ENCODE measurements at regions not wholly inside any gene's neighbourhood (a gene's known extent, or its start where the extent isn't known, plus 50 kb on each side); places are given as distances from the start of the nearest gene placed in this dataset.

DNA sequence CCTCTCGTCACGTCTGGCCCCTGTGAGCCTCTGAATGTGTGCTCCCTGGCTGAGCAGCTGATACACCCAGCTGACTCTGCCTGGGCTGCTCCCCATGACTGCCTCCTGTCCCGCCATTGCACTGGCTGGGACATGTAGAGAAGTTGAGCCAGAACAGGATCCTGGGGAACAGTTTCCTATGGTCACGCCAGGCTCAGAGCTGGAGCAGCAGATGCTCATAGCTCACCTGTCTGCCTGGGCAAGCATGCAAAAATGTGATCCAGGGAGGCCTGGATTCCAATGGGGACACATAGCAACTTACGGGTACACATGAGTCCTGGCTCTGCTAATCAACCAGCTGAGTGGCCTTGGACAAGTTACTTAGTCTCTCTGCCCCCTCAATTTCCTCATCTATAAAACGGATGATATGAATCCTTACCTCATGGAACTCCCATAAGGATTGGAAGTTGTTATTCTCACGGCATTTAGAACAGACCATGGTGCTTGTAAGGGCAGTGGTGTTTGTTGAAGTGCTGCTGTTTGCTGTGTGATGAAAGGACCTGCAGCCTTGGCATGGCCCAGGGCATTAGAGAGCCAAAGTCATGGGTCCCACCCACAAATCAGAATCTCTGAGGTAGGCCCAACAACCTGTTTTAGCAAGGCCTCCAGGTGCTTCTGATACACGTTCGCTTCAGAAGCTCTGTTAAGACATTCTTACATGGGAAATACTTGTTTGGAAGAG, 150.3 kb upstream of the VANGL1 start:
- no peak overlapping the region for H2BK120ac ChIP-seq (ENCODE audit: low read depth, low read length)
- no peak overlapping the region for H3K9ac ChIP-seq (ENCODE audit: low read depth, low read length)
- no peaks in the 10 kb centered on the region for H3K27me3 ChIP-seq (ENCODE audit: control insufficient read depth, insufficient read depth, low read length)
- H3K9me3 ChIP-seq (ENCODE audit: control insufficient read depth, insufficient read depth, low read length): no peaks in the 10 kb centered on the region
- H4K91ac ChIP-seq (ENCODE audit: insufficient read depth, low read depth, low read length): no peak overlapping the region
- no peak overlapping the region for H3K14ac ChIP-seq (replicated peaks; ENCODE audit: low read depth, low read length)
- H2BK15ac ChIP-seq (ENCODE audit: low read depth, low read length): no peak overlapping the region
- H3K4me1 ChIP-seq (ENCODE audit: control insufficient read depth, insufficient read depth, low read length): peaks cover 3% of the 10 kb centered on the region; the same call in 1 of the 2 replicates
- no peak overlapping the region for H3K4ac ChIP-seq (ENCODE audit: low read depth, low read length)
- no peak overlapping the region for H3K18ac ChIP-seq (ENCODE audit: low read depth, low read length)
- H3K4me3 ChIP-seq (ENCODE audit: insufficient read depth, low read depth, low read length): no peak overlapping the region
- no peak overlapping the region for H3K27ac ChIP-seq (ENCODE audit: insufficient read depth, low read length)
- 92% methylated on average over 2 of the region's 9 CpGs; no CpG with 5 or more reads in 1 of the 2 experiments for WGBS, 2 experiments (ENCODE audit: extremely low coverage in 2 of 2, insufficient read length in 1 of 2)
- ATAC-seq (ENCODE audit: low read depth) (no peak), DNase-seq (no peak)
- peak overlapping the region; percentile 61 for H2AFZ ChIP-seq (replicated peaks; ENCODE audit: low read length, poor library complexity)
- no peak overlapping the region for H2BK20ac ChIP-seq (ENCODE audit: low read depth, low read length)
- CTCF ChIA-PET: interaction anchor here (0.6 to 1.0 kb wide), 2 partner anchors 22 to 349 kb away, joined by 3 read pairs; no protein-coding TSS in a partner anchor
- intact Hi-C loops (cut with micrococcal nuclease): no loop called here
- no peak overlapping the region; the same call in 1 of the 2 replicates for H2AK5ac ChIP-seq (ENCODE audit: low read depth, low read length)
- H4K5ac ChIP-seq (ENCODE audit: low read depth, low read length): no peak overlapping the region
- dilution Hi-C loops (cut with HindIII; ENCODE audit: low sequenced_read_pairs, unreplicated experiment): no loop called here
- no peak overlapping the region for H4K8ac ChIP-seq (ENCODE audit: low read depth in 2 of 2, low read length in 2 of 2)
- no peaks in the 10 kb centered on the region for H3K79me1 ChIP-seq (ENCODE audit: low read depth in 1 of 2, low read length in 2 of 2)
- no peaks in the 10 kb centered on the region for H4K20me1 ChIP-seq (ENCODE audit: insufficient read depth, low read length)
- POLR2A ChIA-PET (ENCODE audit: unreplicated experiment): no interaction called here
- no peaks in the 10 kb centered on the region for H3K36me3 ChIP-seq (ENCODE audit: control insufficient read depth, insufficient read depth, low read length)
- H3K56ac ChIP-seq (ENCODE audit: extremely low read depth, insufficient read depth, low read length): no peak overlapping the region
- no peak for TF ChIP-seq CHD1 (IDR thresholded peaks at IDR 0.05; ENCODE audit: low read depth, low read length)
- no peak for TF ChIP-seq RAD21 (IDR thresholded peaks at IDR 0.05; ENCODE audit: low read length)
- TF ChIP-seq MAZ (IDR thresholded peaks at IDR 0.05; ENCODE audit: borderline replicate concordance, low read depth, low read length): no peak
- TF ChIP-seq, protein P1, sequence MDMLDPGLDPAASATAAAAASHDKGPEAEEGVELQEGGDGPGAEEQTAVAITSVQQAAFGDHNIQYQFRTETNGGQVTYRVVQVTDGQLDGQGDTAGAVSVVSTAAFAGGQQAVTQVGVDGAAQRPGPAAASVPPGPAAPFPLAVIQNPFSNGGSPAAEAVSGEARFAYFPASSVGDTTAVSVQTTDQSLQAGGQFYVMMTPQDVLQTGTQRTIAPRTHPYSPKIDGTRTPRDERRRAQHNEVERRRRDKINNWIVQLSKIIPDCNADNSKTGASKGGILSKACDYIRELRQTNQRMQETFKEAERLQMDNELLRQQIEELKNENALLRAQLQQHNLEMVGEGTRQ (IDR thresholded peaks at IDR 0.05; ENCODE audit: low read depth, low read length): no peak
- TF ChIP-seq CEBPB (IDR thresholded peaks at IDR 0.05; ENCODE audit: low read depth, low read length): no peak
- TF ChIP-seq, protein P2, sequence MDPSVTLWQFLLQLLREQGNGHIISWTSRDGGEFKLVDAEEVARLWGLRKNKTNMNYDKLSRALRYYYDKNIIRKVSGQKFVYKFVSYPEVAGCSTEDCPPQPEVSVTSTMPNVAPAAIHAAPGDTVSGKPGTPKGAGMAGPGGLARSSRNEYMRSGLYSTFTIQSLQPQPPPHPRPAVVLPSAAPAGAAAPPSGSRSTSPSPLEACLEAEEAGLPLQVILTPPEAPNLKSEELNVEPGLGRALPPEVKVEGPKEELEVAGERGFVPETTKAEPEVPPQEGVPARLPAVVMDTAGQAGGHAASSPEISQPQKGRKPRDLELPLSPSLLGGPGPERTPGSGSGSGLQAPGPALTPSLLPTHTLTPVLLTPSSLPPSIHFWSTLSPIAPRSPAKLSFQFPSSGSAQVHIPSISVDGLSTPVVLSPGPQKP (IDR thresholded peaks at IDR 0.05; ENCODE audit: borderline replicate concordance, low read depth, low read length): no peak
- TF ChIP-seq POLR2A (IDR thresholded peaks at IDR 0.05; ENCODE audit: low read depth, low read length): no peak
- TF ChIP-seq RCOR1 (IDR thresholded peaks at IDR 0.05; ENCODE audit: insufficient replicate concordance, low read length): no peak
- TF ChIP-seq NFE2L2 (IDR thresholded peaks at IDR 0.05; ENCODE audit: low read depth, low read length): no peak
- H2AK9ac ChIP-seq (replicated peaks; ENCODE audit: low read depth, low read length, poor library complexity): no peak overlapping the region
- no TSS peak for BruUV-seq (replicated peaks)
- H2BK5ac ChIP-seq (ENCODE audit: low read depth, low read length, poor library complexity, severe bottlenecking): no peak overlapping the region
- in situ Hi-C loops (cut with MboI; ENCODE audit: low sequenced_read_pairs): no loop called here
- H3K23ac ChIP-seq (ENCODE audit: low read depth, low read length): no peak overlapping the region
- peaks cover 11% of the 10 kb centered on the region for H3K9me1 ChIP-seq (ENCODE audit: insufficient read depth, low read length)
- H3K4me2 ChIP-seq (ENCODE audit: low read depth, low read length): no peak overlapping the region

Measured in IMR-90 (cell line).